ENCODE measurements at regions not wholly inside any gene's neighbourhood (a gene's known extent, or its start where the extent isn't known, plus 50 kb on each side); places are given as distances from the start of the nearest gene placed in this dataset.

GRCh38 chr20:6228302-6228843 is 105.5 kb upstream of the FERMT1 start:
- Histone ChIP-seq H2AFZ (ENCODE audit: control insufficient read depth, low read depth, low read length) (no peak overlapping the region), H3K79me2 (ENCODE audit: control insufficient read depth, insufficient read depth, low read length) (no peaks in the 10 kb centered on the region), H4K20me1 (ENCODE audit: control insufficient read depth, insufficient read depth) (no peaks in the 10 kb centered on the region), H3K27me3 (replicated peaks in 1 of 2; ENCODE audit: control insufficient read depth in 2 of 2, insufficient read depth in 2 of 2, low read length in 1 of 2) (no peaks in the 10 kb centered on the region), H3K4me3 (no peak overlapping the region), H3K4me1 (ENCODE audit: control insufficient read depth, insufficient read depth, low read length) (no peaks in the 10 kb centered on the region), H3K9ac (ENCODE audit: control insufficient read depth, insufficient read depth, low read length) (no peak overlapping the region), H3K9me3 (replicated peaks; ENCODE audit: control insufficient read depth, insufficient read depth, low read length) (no peaks in the 10 kb centered on the region), H3K36me3 (ENCODE audit: control insufficient read depth in 2 of 2, insufficient read depth in 2 of 2, low read length in 1 of 2) (no peaks in the 10 kb centered on the region), H3K27ac (ENCODE audit: control insufficient read depth, insufficient read depth) (no peak overlapping the region), H3K4me2 (ENCODE audit: control insufficient read depth, insufficient read depth) (no peak overlapping the region)
- intact Hi-C loops (cut with micrococcal nuclease; ENCODE audit: unreplicated experiment) = no loop called here
- ChIA-PET RAD21 (ENCODE audit: unreplicated experiment) (no interaction called here), SMC1A (ENCODE audit: uncharacterized antibody, unreplicated experiment) (no interaction called here), CTCF (no interaction called here), POLR2A (no interaction called here)
- no peak for FAIRE-seq
- 0% methylated on average over 2 of the region's 2 CpGs for WGBS (ENCODE audit: insufficient coverage, insufficient replicate concordance, low lambda C conversion rate, missing lambda C conversion rate)
- no TSS peak for BruUV-seq (replicated peaks)
- no peak for DNase-seq (ENCODE audit: low read depth, low spot score)
- no peak for ATAC-seq
- in situ Hi-C loops (cut with MboI) = no loop called here
- TF ChIP-seq SUZ12 (IDR thresholded peaks at IDR 0.05; ENCODE audit: unreplicated experiment) (no peak), ZBTB11 (CRISPR knock-in tag; IDR thresholded peaks at IDR 0.05) (no peak), TARDBP (IDR thresholded peaks at IDR 0.05; ENCODE audit: borderline replicate concordance) (no peak), CREM (IDR thresholded peaks at IDR 0.05; ENCODE audit: low read depth) (no peak), ZNF24 (IDR thresholded peaks at IDR 0.05) (no peak), HDAC6 (IDR thresholded peaks at IDR 0.05; ENCODE audit: unreplicated experiment) (no peak), NFYA (IDR thresholded peaks at IDR 0.05; ENCODE audit: borderline replicate concordance, low read depth, low read length) (no peak), RUNX3 (IDR thresholded peaks at IDR 0.05; ENCODE audit: low read length) (no peak), EGR1 (IDR thresholded peaks at IDR 0.05; ENCODE audit: borderline replicate concordance in 1 of 2, low read depth in 2 of 2, low read length in 2 of 2) (no peak)
- TF ChIP-seq, protein P1, sequence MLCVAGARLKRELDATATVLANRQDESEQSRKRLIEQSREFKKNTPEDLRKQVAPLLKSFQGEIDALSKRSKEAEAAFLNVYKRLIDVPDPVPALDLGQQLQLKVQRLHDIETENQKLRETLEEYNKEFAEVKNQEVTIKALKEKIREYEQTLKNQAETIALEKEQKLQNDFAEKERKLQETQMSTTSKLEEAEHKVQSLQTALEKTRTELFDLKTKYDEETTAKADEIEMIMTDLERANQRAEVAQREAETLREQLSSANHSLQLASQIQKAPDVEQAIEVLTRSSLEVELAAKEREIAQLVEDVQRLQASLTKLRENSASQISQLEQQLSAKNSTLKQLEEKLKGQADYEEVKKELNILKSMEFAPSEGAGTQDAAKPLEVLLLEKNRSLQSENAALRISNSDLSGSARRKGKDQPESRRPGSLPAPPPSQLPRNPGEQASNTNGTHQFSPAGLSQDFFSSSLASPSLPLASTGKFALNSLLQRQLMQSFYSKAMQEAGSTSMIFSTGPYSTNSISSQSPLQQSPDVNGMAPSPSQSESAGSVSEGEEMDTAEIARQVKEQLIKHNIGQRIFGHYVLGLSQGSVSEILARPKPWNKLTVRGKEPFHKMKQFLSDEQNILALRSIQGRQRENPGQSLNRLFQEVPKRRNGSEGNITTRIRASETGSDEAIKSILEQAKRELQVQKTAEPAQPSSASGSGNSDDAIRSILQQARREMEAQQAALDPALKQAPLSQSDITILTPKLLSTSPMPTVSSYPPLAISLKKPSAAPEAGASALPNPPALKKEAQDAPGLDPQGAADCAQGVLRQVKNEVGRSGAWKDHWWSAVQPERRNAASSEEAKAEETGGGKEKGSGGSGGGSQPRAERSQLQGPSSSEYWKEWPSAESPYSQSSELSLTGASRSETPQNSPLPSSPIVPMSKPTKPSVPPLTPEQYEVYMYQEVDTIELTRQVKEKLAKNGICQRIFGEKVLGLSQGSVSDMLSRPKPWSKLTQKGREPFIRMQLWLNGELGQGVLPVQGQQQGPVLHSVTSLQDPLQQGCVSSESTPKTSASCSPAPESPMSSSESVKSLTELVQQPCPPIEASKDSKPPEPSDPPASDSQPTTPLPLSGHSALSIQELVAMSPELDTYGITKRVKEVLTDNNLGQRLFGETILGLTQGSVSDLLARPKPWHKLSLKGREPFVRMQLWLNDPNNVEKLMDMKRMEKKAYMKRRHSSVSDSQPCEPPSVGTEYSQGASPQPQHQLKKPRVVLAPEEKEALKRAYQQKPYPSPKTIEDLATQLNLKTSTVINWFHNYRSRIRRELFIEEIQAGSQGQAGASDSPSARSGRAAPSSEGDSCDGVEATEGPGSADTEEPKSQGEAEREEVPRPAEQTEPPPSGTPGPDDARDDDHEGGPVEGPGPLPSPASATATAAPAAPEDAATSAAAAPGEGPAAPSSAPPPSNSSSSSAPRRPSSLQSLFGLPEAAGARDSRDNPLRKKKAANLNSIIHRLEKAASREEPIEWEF (IDR thresholded peaks at IDR 0.05; ENCODE audit: insufficient replicate concordance, low read depth, low read length) = no peak

All from GM12878 (cell line).